ENCODE measurements at regions not wholly inside any gene's neighbourhood (a gene's known extent, or its start where the extent isn't known, plus 50 kb on each side); places are given as distances from the start of the nearest gene placed in this dataset.
A peak's percentile ranks its signal among the peaks of the same experiment; 100 is the strongest.

DNA sequence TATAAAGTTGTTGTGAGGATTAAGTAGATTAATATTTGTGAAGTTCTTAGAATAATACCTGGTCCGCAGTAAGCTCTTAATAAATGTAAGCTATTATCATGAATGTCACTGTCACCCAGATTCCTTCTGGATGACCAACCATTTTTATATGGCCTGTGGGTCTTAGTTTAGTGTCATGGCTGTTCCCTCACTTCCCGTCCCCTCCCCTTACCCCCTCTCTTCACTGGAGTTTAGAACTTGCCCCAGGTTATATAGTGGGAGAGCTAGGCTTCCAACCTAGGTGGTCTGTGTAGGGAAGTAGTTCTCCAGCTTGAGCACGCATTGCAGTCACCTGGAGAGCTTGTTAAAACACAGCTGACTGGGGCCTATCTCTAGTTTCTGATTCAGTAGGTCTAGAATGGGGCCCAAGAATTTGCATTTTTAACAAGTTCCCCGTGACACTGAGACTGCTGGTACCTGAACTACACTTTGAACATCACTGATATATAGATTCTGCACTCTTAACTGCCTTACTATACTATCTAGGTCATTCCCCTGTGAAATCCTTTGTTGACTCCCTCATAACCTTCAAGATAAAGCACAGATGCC, 66.9 kb upstream of the PLAC1 start:
- Histone ChIP-seq H3K27me3 (ENCODE audit: insufficient read depth, low read depth, severe bottlenecking) (no peaks in the 10 kb centered on the region), H3K9me3 (ENCODE audit: severe bottlenecking) (peaks cover 4% of the 10 kb centered on the region), H3K27ac (no peak overlapping the region), H3K36me3 (no peaks in the 10 kb centered on the region), H3K4me3 (ENCODE audit: low read depth, low read length) (no peak overlapping the region)
- no peak for DNase-seq
- TF ChIP-seq, protein P1, sequence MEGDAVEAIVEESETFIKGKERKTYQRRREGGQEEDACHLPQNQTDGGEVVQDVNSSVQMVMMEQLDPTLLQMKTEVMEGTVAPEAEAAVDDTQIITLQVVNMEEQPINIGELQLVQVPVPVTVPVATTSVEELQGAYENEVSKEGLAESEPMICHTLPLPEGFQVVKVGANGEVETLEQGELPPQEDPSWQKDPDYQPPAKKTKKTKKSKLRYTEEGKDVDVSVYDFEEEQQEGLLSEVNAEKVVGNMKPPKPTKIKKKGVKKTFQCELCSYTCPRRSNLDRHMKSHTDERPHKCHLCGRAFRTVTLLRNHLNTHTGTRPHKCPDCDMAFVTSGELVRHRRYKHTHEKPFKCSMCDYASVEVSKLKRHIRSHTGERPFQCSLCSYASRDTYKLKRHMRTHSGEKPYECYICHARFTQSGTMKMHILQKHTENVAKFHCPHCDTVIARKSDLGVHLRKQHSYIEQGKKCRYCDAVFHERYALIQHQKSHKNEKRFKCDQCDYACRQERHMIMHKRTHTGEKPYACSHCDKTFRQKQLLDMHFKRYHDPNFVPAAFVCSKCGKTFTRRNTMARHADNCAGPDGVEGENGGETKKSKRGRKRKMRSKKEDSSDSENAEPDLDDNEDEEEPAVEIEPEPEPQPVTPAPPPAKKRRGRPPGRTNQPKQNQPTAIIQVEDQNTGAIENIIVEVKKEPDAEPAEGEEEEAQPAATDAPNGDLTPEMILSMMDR (IDR thresholded peaks at IDR 0.05; ENCODE audit: low read depth, low read length) = no peak

DNA sequence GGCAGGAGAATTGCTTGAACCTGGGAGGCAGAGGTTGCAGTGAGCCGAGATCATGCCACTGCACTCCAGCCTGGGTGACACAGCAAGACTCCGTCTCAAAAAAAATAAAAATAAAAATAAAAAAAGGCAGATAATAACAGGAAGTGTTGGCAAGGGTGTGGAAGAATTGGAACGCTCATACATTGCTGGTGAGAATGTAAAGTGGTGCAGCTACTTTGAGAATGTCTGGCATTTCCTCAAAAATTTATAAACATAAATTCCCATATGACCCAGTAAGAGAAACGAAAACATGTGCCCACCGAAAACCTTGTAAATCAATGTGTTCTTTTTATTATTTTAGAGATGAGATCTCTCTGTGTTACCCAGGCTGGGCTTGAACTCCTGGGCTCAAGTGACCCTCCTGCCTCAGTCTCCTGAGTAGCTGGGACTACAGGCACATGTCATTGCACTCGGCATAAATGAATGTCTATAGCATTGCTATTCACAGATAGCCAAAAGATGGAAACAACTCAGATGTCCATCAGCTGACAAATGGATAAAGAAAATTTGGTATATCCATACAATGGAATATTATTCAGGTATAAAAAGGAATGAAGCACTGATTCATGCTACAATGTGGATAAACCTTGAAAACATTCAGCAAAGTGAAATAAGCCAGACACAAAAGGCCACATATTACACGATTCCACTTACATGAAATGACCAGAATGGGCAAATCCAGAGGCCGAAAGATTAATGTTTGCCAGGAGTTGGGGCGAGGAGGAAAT, 63.7 kb upstream of the PLAC1 start:
- peaks cover 4% of the 10 kb centered on the region for H3K9me3 ChIP-seq (ENCODE audit: severe bottlenecking)
- H3K4me3 ChIP-seq (ENCODE audit: low read depth, low read length) = no peak overlapping the region
- no peak overlapping the region for H3K27ac ChIP-seq
- TF ChIP-seq, protein P1 (IDR thresholded peaks at IDR 0.05; ENCODE audit: low read depth, low read length) = no peak
- no peaks in the 10 kb centered on the region for H3K36me3 ChIP-seq
- H3K27me3 ChIP-seq (ENCODE audit: insufficient read depth, low read depth, severe bottlenecking) = no peaks in the 10 kb centered on the region
- no peak for DNase-seq

- Histone ChIP-seq H3K36me3 (no peaks in the 10 kb centered on the region), H3K27me3 (ENCODE audit: insufficient read depth, low read depth, severe bottlenecking) (peaks cover 2% of the 10 kb centered on the region), H3K27ac (peak overlapping the region; percentile 62), H3K9me3 (ENCODE audit: severe bottlenecking) (peaks cover 4% of the 10 kb centered on the region), H3K4me3 (ENCODE audit: low read depth, low read length) (no peak overlapping the region)
- TF ChIP-seq, protein P1 (IDR thresholded peaks at IDR 0.05; ENCODE audit: low read depth, low read length) = no peak
- no peak for DNase-seq
These were observed 60.7 kb upstream of the PLAC1 start for GRCh38 chrX:134718966-134719317.

DNA sequence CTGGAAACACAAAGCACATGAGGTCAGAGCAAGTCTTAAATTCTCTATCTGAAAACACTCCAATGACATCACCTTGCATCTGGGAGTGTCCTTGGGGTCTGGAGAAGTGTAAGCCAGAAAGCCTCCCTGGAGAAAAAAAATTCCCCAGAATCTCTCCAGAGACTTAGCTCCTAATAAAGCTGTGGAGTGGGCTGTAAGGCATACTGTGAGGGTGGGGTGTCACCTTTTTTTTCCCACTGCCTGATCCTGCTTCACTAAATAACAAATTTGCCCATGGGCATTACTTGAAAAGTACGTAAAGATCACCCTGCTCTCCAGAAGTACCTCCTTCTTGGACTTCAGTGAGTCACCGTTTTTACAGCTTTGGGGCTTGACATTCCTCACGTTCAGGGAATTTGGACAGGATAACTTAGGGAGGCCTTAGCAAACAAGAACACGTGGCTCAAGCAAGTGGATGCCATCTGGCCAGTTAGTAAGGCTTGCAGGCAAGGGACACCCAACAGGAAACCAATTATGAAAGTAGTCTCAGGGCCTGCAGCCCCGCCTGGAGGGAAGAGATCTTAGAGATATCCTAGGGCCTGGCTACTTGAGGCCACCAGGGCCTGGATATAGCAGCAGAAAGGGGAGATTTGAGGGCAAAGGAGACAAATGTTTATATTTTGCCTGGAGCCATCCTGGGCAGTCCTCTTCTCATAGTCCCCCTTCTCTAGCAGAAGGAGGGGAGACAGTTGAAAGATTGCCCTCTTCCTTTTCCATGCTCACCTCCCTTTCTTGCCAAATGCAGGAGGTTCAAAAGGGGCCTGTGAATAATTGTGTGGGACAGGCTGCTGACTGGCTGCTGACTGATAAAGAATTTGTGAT, 60.1 kb upstream of the PLAC1 start:
- Histone ChIP-seq H3K4me3 (ENCODE audit: low read depth, low read length) (no peak overlapping the region), H3K9me3 (ENCODE audit: severe bottlenecking) (peaks cover 4% of the 10 kb centered on the region), H3K27me3 (ENCODE audit: insufficient read depth, low read depth, severe bottlenecking) (peaks cover 2% of the 10 kb centered on the region), H3K36me3 (no peaks in the 10 kb centered on the region), H3K27ac (peak overlapping the region; percentile 62)
- TF ChIP-seq, protein P1 (IDR thresholded peaks at IDR 0.05; ENCODE audit: low read depth, low read length) = 0 out of 2 replicates have a peak, but pooled peaks have one; percentile 3
- peak; percentile 74 for DNase-seq

DNA sequence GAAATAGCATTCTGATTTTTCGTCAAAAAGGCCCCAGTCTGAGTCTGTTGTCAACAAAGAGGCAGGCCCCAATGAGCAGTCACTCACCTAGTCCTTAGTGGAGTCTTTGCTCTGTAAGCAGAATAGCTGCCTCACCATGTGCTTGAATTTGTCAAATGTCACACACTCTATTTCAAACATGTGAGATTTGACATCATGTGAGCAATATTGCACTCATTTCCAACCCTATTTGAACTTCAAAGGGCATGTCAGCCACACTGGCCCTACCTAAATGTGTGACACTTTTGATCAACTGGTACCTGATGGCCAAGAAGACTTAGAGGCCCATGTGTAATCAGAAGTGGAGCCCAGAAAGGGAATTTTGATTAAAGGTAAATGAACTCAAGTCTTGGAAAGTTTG, 59.4 kb upstream of the PLAC1 start:
- DNase-seq = no peak
- Histone ChIP-seq H3K36me3 (no peaks in the 10 kb centered on the region), H3K27me3 (ENCODE audit: insufficient read depth, low read depth, severe bottlenecking) (peaks cover 2% of the 10 kb centered on the region), H3K27ac (no peak overlapping the region), H3K9me3 (ENCODE audit: severe bottlenecking) (peaks cover 4% of the 10 kb centered on the region), H3K4me3 (ENCODE audit: low read depth, low read length) (no peak overlapping the region)
- TF ChIP-seq, protein P1 (IDR thresholded peaks at IDR 0.05; ENCODE audit: low read depth, low read length) = no peak

All from WERI-Rb-1 (cell line).